ENCODE measurements at regions not wholly inside any gene's neighbourhood (a gene's known extent, or its start where the extent isn't known, plus 50 kb on each side); places are given as distances from the start of the nearest gene placed in this dataset.

GRCh38 chr13:107554460-107554859 lies 660.9 kb downstream of the LIG4 start:
- TF ChIP-seq, protein P1, sequence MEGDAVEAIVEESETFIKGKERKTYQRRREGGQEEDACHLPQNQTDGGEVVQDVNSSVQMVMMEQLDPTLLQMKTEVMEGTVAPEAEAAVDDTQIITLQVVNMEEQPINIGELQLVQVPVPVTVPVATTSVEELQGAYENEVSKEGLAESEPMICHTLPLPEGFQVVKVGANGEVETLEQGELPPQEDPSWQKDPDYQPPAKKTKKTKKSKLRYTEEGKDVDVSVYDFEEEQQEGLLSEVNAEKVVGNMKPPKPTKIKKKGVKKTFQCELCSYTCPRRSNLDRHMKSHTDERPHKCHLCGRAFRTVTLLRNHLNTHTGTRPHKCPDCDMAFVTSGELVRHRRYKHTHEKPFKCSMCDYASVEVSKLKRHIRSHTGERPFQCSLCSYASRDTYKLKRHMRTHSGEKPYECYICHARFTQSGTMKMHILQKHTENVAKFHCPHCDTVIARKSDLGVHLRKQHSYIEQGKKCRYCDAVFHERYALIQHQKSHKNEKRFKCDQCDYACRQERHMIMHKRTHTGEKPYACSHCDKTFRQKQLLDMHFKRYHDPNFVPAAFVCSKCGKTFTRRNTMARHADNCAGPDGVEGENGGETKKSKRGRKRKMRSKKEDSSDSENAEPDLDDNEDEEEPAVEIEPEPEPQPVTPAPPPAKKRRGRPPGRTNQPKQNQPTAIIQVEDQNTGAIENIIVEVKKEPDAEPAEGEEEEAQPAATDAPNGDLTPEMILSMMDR (IDR thresholded peaks at IDR 0.05; ENCODE audit: low read depth, low read length), result no peak
- TF ChIP-seq, protein P2, sequence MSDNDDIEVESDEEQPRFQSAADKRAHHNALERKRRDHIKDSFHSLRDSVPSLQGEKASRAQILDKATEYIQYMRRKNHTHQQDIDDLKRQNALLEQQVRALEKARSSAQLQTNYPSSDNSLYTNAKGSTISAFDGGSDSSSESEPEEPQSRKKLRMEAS (IDR thresholded peaks at IDR 0.05; ENCODE audit: low read depth, low read length), result no peak
- no peak for TF ChIP-seq POLR2A (IDR thresholded peaks at IDR 0.05; ENCODE audit: extremely low read depth, insufficient read length)
- no peak for TF ChIP-seq MYC (IDR thresholded peaks at IDR 0.05; ENCODE audit: low read depth, low read length)

Data from NB4 (cell line).